H1 (cell line): ENCODE measurements at regions not wholly inside any gene's neighbourhood (a gene's known extent, or its start where the extent isn't known, plus 50 kb on each side); places are given as distances from the start of the nearest gene placed in this dataset.
A peak's percentile ranks its signal among the peaks of the same experiment; 100 is the strongest.

Experiments used
- ASH2L ChIP-seq: fragments of 200-600, 300-600 bp; sonication (generic); IDR thresholded peaks from one replicate; pipeline ENCODE4 v1.7.1; 2017; ENCODE audit warnings: low read length
- CREB1 ChIP-seq: IDR thresholded peaks from 2 replicates; pipeline ENCODE4 v1.6.1; 2012; ENCODE audit warnings: inconsistent platforms
- JUN ChIP-seq: IDR thresholded peaks from 2 replicates; pipeline ENCODE4 v1.6.1; 2011; ENCODE audit warnings: low read depth, mild to moderate bottlenecking, improper control_type of control experiment, low read length
- PHF8 ChIP-seq: fragments of 200-600 bp; sonication (generic); conservative IDR thresholded peaks from 2 replicates; pipeline ENCODE4 v1.7.1; 2012; ENCODE audit warnings: low read depth, mild to moderate bottlenecking, inconsistent platforms, low read length, moderate library complexity
- RBBP5 ChIP-seq: IDR thresholded peaks from 2 replicates; pipeline ENCODE4 v1.7.1; 2012; ENCODE audit warnings: low read depth, mild to moderate bottlenecking, inconsistent platforms, low read length, moderate library complexity, borderline replicate concordance
- SIN3A ChIP-seq, 2 experiments: IDR thresholded peaks in 1 of 2; conservative IDR thresholded peaks in 1 of 2; 2 replicates each; pipeline ENCODE4 v1.6.1; 2011 to 2012; ENCODE audit warnings: low read length in 2 of 2, improper control_type of control experiment in 1 of 2, low read depth in 1 of 2, mild to moderate bottlenecking in 1 of 2
- SP2 ChIP-seq: IDR thresholded peaks from 2 replicates; pipeline ENCODE4 v1.6.1; 2012; ENCODE audit warnings: mild to moderate bottlenecking, low read length, inconsistent platforms
- YY1 ChIP-seq: IDR thresholded peaks from 2 replicates; pipeline ENCODE4 v1.6.1; 2011; ENCODE audit warnings: low read depth, mild to moderate bottlenecking, low read length
- TF ChIP-seq, protein P1 (sequence below), 3 experiments: IDR thresholded peaks; 1 replicate in 2 of 3; 2 replicates in 1 of 3; pipeline versions ENCODE4 v1.5.1 to v1.6.1; 2011; ENCODE audit warnings: low read length in 3 of 3, mild to moderate bottlenecking in 3 of 3, inconsistent platforms in 2 of 3, low read depth in 1 of 3, moderate library complexity in 1 of 3; ENCODE audit not compliant: insufficient read depth in 1 of 3; ENCODE audit errors: control extremely low read depth in 1 of 3

DNA sequence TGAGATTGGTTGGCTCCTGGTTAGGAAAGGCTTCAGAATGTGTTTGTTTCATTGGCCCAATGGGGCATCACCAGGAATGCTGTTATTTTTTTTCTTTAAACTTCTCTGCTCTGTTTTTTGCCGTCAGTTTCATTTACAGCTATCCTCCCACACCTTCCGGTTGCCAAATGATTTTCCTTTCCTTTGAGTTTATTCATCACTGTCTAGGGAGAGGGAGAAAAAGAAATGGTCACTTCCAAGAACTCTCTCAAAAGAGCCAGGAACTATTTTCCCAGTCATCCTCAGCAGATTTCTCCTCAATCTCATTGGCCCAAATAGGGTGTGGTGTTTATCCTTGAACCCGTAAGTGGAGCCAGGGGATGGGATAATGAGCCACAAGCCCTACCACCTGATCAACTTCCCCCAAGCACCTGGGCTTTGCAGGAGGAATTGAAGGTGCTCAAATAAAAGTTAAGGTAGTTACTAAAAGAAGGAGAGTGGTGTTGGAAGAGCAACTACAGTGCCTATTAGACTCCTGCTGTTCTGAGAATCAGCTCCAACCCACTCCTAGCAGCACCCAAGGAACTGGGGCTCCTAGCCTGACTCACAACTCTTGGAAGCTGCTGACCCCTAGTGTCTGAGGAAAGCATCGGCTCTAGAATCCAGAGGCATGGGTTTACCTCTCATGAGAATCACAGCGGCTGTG lies 183.8 kb upstream of the IL12A start (continued):
- TF ChIP-seq, protein P1, sequence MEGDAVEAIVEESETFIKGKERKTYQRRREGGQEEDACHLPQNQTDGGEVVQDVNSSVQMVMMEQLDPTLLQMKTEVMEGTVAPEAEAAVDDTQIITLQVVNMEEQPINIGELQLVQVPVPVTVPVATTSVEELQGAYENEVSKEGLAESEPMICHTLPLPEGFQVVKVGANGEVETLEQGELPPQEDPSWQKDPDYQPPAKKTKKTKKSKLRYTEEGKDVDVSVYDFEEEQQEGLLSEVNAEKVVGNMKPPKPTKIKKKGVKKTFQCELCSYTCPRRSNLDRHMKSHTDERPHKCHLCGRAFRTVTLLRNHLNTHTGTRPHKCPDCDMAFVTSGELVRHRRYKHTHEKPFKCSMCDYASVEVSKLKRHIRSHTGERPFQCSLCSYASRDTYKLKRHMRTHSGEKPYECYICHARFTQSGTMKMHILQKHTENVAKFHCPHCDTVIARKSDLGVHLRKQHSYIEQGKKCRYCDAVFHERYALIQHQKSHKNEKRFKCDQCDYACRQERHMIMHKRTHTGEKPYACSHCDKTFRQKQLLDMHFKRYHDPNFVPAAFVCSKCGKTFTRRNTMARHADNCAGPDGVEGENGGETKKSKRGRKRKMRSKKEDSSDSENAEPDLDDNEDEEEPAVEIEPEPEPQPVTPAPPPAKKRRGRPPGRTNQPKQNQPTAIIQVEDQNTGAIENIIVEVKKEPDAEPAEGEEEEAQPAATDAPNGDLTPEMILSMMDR (IDR thresholded peaks at IDR 0.05; ENCODE audit: control extremely low read depth in 1 of 3, insufficient read depth in 1 of 3, low read depth in 1 of 3, low read length in 3 of 3) = peak; percentile 70 to 95 (median 91)
- no peak for TF ChIP-seq RBBP5
- TF ChIP-seq CREB1 = no peak
- no peak for TF ChIP-seq JUN
- no peak for TF ChIP-seq ASH2L
- no peak for TF ChIP-seq SIN3A (conservative IDR thresholded peaks at IDR 0.05 in 1 of 2, IDR thresholded peaks at IDR 0.05 in 1 of 2; ENCODE audit: low read depth in 1 of 2, low read length in 2 of 2)
- no peak for TF ChIP-seq SP2
- no peak for TF ChIP-seq YY1
- TF ChIP-seq PHF8 = no peak
